Stimulated activated CD4-positive, alpha-beta T cell treated with anti-CD3 and anti-CD28 coated beads, Interleukin-2, amount 100 ng/mL, for 4 hours (primary cell): ENCODE measurements at regions not wholly inside any gene's neighbourhood (a gene's known extent, or its start where the extent isn't known, plus 50 kb on each side); places are given as distances from the start of the nearest gene placed in this dataset.

Source experiments
- DNase-seq: peaks from one replicate; pipeline ENCODE4 v3.0.0-alpha.2; 2020; ENCODE audit warnings: low read depth

GRCh38 chr4:152094970-152095700 is 334.3 kb upstream of the GATB start:
- no peak for DNase-seq

DNA sequence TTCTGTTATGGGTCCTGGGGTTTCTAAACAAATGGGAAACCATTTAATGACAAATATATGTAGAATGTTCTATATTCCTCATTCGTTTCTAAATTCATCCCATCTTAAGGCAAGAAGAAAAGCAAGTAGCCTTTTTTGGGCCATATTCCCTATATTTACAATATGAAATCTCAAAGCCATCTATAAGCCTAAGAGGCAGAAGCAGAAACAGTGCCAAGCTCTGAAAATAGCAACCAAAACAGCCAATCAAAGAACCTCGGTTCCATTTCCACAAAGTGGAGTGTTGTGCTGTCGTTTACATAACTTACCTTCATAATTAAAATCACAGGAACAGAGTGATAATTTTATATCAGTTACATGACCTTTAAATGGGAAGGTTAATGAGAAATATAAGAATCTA is 330.6 kb upstream of the GATB start:
- no peak for DNase-seq

GRCh38 chr4:152090543-152090942 is 329.7 kb upstream of the GATB start:
- DNase-seq = no peak

DNA sequence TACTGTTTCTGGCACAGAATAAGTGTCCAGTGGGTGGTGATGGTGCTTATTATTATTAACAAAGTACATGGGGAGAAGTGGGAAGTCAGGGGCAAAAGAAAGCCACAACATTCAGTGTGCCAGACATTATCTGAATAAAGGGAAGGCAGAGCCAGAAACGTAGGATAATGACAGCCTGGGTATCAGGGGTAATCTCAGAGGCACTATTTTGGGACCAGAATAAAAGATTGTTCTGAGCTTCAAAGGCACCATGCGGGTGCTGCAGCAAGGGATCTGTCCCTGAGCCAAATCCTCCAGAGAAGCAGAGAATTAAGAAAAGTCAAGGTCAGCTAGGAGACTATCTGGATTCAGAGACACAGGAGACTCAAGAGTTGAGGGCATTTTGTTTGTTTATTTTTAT is 328.8 kb upstream of the GATB start:
- DNase-seq = no peak

- DNase-seq = no peak
Observed at GRCh38 chr4:152087335-152087734, 326.5 kb upstream of the GATB start.

- DNase-seq = no peak
Observed at GRCh38 chr4:152085657-152086056, 324.9 kb upstream of the GATB start.

GRCh38 chr4:152083338-152083737 is 322.5 kb upstream of the GATB start:
- DNase-seq = no peak

DNA sequence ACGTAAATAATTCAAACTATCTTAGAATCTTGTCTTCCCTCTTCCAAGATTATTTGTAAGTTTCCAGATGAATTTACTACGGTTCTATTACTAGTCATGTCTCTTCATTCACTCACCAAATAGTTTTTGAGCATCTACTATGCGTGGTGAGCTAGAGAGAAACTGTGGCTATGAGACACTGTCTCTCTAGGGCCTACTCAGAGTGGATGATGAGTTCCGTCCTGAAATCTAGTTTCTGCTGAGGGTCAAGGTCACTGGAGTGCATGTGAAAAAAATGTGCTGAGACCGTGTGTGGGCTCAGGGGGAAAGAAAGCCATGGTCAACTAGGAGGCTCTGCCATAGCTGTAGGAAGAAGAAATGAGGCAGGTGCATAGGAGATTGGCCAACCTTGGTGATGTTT is 320.2 kb upstream of the GATB start:
- DNase-seq = no peak

GRCh38 chr4:152079543-152080293 is 318.9 kb upstream of the GATB start:
- no peak for DNase-seq

DNA sequence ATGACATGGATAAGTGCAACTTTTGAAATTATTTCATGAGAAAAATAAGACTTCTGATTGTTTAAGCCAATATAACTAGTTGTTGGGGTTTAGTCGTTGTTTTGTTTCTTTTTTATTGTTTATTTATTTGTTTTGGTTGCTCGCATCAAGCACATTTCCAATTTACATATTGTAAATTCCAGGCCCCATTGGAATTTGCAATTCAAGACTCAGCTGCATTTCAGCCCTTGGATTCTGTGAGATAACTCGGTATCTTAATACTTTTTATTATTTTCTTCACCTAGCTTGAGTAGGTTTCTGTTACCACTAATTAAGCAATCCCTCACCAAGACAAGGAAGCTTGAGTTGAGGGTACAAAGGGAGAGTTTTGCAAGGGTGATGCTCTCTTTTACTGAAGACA is 318.3 kb upstream of the GATB start:
- no peak for DNase-seq

- no peak for DNase-seq
Observed at GRCh38 chr4:152077582-152077981, 316.8 kb upstream of the GATB start.

GRCh38 chr4:152075253-152075928 is 314.6 kb upstream of the GATB start:
- no peak for DNase-seq

- no peak for DNase-seq
Observed at GRCh38 chr4:152074573-152074972, 313.8 kb upstream of the GATB start.

DNA sequence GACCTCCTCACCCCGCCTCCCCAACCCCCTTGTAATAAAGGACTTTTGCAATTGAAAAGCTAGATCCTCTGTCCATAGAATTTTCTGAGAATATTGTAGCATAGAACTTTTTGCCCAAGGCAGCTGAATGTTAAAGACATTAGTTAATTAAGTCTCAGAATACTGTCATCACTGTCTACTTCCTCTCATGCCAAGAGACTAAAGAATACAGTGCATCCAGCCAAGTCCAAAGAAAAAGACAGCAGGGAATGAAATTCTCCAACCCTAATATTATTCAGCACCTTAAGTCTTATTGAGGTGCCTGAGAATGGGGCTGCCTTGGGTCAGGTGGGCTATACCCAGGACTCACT is 313.3 kb upstream of the GATB start:
- no peak for DNase-seq

- no peak for DNase-seq
Observed at GRCh38 chr4:152073351-152074087, 312.7 kb upstream of the GATB start.

- no peak for DNase-seq
Observed at GRCh38 chr4:152072906-152073305, 312.1 kb upstream of the GATB start.

GRCh38 chr4:152072001-152072485 is 311.2 kb upstream of the GATB start:
- DNase-seq = no peak

DNA sequence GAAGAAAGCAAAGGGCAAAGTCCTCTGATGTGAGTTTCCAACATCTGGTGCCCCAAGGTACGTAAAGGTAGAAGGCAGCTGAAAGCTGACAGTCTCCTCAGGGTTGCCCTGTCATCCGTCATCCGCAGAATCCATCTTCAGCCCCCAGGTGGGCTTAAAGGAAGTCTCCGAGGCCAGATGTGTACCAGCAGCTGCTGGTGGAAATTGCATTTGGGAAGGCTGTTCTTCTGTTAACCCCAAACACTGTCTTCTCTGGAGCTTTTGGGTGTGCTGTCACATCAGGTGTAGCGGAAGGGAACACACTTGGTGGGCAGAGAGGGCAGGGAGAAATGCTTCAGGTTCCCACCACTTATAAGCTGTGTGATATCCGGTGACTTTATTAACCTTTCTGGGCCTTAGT is 310.0 kb upstream of the GATB start:
- DNase-seq = no peak

- no peak for DNase-seq
Observed at GRCh38 chr4:152068866-152069265, 308.1 kb upstream of the GATB start.

DNA sequence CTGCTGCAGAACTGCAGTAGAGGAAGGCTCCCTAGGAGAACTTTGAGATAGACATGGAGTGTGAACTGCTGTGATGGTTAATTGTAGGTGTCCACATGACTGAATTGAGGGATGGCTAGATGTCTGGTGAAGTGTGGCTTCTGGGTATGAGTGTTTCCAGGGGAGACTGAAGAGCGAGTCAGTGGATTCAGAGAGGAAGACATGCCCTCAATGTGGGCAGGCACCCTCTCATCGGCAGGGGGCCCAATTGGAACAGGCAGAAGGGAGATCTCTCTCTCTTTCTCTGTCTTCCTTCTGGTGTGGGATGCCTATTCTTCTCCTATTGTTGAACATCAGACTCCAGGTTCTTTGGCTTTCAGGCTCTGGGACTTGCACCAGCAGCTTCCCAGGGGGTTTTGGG is 304.7 kb upstream of the GATB start:
- no peak for DNase-seq

- no peak for DNase-seq
Observed at GRCh38 chr4:152064753-152065152, 303.9 kb upstream of the GATB start.

- no peak for DNase-seq
Observed at GRCh38 chr4:152064282-152064681, 303.5 kb upstream of the GATB start.
